ENCODE measurements at regions not wholly inside any gene's neighbourhood (a gene's known extent, or its start where the extent isn't known, plus 50 kb on each side); places are given as distances from the start of the nearest gene placed in this dataset.

DNA sequence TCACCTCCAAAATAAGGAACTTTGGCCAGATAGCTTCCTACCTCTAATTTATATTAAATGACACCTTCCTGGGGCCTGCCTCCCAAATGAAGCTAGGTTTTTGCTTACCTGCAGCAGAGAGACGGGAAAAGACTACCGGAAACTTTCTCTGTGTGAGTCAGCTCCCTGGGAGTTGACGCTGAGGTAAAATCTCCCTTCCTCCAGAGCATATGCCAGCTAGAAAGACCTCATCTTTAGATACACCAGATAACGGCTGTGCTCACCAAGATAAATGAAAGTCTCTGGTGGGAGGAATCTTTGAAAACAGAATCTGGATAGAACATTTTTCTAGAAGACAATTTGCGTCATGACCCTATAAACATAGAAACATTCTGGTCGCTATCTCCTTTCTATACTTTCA is 99.7 kb upstream of the RFX8 start:
- TF ChIP-seq, protein P1, sequence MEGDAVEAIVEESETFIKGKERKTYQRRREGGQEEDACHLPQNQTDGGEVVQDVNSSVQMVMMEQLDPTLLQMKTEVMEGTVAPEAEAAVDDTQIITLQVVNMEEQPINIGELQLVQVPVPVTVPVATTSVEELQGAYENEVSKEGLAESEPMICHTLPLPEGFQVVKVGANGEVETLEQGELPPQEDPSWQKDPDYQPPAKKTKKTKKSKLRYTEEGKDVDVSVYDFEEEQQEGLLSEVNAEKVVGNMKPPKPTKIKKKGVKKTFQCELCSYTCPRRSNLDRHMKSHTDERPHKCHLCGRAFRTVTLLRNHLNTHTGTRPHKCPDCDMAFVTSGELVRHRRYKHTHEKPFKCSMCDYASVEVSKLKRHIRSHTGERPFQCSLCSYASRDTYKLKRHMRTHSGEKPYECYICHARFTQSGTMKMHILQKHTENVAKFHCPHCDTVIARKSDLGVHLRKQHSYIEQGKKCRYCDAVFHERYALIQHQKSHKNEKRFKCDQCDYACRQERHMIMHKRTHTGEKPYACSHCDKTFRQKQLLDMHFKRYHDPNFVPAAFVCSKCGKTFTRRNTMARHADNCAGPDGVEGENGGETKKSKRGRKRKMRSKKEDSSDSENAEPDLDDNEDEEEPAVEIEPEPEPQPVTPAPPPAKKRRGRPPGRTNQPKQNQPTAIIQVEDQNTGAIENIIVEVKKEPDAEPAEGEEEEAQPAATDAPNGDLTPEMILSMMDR (IDR thresholded peaks at IDR 0.05) = no peak
- no peak for TF ChIP-seq POLR2A (IDR thresholded peaks at IDR 0.05)
